Inferior parietal cortex (tissue), 1 donor: ENCODE measurements at regions not wholly inside any gene's neighbourhood (a gene's known extent, or its start where the extent isn't known, plus 50 kb on each side); places are given as distances from the start of the nearest gene placed in this dataset.
"Not testable (repeated sequence)": the region's sequence is repeated elsewhere in the genome, so short reads cannot be mapped to it uniquely, and the experiment has no call there.

Experiments
- DNase-seq: peaks from one replicate; pipeline ENCODE4 v3.0.0-alpha.2; 2016; ENCODE audit errors: extremely low spot score

DNA sequence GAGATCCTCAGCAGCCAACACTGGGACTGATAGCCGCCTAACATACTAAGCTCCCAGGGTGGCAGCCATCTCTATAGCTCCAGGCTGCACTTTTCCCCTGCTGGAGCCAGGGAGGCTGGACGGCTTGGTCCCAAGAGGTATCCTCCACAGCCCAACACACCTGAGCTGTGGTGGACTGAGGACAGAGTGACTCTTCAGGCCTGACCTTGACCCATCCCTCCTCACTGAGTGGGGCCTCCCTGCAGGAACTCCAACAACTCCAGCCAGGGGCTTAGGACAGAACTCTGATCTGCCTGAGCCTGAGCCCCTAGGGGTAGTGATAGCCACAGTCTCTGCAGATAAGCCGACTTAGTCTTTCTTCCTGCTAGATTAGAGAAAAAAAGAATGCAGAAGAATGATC lies 958.1 kb upstream of the PRR20A start:
- no peak for DNase-seq

DNA sequence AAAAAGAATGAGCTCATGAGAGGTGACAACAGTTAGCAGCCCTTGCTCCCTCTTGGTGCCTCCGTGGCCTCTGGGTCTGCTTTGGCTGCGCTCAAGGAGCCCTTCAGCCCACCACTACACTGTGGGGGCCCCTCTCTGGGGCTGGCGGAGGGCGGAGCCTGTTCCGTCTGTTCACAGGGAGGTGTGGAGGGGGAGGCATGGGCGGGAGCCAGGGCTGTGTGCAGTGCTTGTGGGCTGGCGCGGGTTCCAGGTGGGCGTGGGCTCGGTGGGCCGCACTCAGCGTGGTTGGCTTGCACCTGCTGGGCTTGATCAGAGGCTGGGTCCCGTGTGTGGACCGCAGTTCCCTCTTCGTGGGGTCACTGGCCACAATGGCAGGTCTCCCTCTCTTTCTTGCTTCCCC lies 953.4 kb upstream of the PRR20A start:
- DNase-seq, result no peak

DNA sequence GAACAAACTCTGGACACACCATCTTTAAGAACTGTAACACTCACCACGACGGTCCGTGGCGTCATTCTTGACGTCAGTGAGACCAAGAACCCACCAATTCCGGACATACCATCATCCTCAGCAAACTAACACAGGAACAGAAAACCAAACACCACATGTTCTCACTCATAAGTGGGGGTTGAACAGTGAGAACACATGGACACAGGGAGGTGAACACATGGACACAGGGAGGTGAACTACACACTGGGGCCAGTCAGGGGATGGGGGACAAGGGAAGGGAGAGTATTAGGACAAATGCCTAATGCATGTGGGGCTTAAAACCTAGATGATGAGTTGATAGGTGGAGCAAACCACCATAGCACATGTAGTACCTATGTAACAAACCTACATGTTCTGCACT lies 952.1 kb upstream of the PRR20A start:
- DNase-seq, result not testable (repeated sequence)

DNA sequence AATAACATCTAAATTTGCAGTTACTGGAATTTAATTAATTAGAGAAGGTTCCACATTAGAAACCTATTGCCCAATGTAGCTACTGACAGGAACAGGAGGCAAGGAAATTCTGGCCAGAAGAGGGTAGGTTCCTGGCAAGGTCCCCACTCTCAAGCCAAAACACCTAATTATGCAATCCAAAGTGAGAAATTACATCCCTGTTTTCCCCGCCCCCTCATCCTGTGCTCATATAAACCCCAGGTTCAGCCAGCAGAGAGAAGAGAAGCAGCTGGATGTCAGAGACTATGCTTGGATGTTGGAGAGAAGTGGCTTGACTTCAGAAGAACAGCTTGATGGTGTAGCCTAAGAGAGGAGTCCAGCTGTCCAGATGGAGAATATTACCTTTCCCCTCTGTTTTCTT lies 951.3 kb upstream of the PRR20A start:
- DNase-seq, result no peak

DNA sequence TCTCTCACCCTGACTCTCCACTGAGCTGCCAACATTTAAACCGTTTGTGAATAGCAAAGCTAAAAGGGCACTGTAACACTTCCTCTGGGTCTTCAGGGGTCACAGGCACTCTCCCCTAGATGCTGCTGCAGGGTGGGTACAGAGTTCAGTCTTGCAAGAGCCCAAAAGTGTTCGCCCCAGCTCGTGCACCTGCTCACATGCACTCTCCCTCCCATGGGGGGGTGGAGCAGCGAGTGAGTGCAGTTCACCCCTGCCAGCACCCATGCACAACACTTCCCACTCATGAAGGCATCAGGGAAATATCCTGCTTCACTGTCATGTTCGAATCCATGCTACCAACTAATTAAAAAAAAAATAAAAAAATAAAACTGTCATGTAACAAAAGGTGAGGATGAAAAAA lies 950.7 kb upstream of the PRR20A start:
- DNase-seq, result no peak

DNA sequence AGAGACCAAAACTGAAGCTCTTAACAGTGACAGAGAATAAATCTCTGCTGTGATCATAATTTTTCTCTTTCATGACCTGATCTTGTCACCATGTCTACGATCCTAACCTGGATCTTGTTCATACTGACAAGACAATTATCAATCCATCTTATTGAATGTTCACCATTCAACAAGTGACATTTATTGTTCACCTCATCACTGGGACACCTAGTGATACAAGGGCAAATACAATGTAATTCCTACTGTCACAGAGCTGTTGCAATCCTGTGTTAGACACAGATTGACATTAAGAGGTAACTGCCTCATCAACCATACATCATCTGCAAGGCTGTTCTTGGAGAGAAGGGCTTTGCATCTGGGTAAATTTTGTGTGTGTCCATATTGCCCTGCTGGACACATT lies 942.4 kb upstream of the PRR20A start:
- no peak for DNase-seq

DNA sequence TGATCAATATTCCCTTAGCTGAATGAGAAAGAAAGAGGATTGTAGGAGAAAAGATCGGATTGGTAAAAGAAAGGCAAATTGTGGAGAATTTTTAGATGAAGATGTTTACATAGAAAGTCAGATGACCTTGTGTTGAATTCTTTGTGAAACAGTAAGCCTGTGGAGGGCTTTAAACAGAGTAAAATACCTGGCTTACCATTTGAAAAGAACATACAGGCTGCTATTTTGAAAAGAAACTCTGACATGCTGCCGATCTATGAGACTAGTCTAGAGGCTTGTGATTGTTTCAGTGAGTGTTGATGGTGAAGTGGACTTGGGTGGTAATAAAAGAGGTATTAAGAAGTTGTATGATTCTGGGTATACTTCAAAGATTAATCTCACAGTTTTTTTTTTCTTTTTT lies 938.9 kb upstream of the PRR20A start:
- no peak for DNase-seq

DNA sequence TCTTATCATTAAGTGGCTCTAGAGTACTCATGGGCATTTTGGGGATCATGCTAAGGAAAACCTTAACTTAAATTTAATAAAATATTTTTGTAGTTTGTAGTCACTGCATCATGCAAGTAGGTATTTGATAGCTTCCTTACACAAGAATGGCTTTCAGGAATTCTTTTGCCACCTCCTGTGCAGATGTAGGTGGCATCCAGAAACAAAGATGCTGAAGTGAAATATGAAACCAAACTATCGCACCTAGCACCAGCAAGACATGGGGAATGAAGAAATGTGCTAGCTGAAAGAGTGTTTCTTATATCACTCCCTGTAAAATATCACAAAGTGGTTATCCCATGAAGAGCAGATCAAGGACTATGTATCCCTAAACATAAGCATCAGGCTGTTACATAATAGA lies 924.5 kb upstream of the PRR20A start:
- DNase-seq, result no peak

DNA sequence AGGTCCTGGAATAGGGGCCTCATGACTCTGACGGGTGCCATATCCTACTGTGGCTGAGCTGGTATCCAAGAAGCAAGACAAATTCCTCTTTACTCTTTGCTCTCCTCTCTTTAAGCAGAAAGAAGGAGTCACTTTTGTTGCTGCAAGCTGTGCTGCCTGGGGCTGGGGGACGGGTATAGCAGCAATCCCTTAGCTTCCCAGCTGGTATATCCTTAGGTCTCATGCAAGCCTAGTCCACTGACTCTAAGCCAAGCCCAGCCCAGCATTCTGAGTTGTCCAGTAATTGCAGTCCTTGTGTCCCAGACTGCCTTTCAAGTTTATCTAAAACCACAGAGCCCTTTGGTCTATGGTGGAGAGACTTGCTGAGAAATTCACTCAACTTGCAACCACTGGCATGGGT lies 893.0 kb upstream of the PRR20A start:
- DNase-seq, result no peak

DNA sequence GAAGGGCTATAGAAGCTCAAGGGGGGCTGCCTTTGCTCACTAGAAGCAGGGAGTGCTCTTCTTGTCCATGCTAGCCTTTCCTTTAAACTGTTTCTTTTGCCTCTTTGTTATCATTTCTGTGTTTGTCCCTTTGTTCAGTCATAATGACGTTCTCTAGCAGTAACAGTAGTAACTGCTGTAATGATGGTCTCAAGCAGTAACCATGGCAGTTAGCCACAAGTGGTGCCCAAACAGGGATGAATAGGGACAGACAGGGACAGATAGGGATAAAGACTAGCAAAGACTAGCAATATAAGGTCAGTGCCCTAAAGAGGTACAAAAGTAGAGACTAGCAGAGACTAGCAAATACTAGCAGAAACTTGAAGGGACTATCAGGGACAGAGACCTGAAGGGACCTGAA lies 869.0 kb upstream of the PRR20A start:
- no peak for DNase-seq

DNA sequence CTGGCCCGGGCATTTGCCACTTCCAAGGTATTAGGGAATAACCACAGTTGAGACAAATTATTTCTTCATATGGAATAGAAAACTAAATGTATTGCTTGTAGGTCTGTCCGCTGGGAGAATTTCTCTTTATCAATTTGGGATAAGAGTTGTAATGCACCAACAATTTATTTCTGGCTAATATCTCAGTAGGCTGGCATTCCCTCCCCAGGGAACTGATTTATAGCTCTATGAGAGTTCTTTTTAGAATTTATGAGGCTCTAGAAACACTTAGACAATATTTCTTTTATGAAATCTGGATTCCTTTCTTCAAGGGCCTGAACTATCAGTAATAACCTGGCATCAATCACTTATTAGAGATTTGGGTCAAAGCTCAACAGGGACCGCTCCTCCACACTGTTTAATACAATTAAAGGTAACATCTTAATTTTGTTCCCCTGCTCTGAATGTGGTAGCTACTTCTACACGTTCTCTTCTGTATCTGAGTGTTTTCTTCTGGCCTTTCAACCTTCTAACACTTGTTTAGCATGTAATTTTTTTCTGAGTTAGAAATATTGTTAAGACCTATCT lies 857.4 kb upstream of the PRR20A start:
- no peak for DNase-seq

DNA sequence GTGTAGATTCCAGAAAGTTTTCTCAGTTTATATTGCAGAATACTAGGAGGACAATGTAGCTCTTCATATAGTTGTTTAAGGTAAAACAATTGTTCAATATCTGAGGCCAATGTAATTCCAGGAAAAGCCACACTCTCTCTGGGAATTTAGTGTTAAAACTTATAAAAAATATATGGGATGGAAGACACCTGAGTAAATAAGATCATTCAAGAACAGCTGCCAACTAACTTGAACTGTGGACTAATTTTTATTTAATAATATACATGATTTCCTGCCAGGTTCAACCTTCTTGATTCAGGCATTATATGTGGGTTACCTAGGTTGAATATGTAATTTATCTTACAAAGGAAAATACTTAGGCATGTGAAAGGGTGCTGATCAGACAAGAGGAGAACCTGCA lies 841.1 kb upstream of the PRR20A start:
- no peak for DNase-seq

DNA sequence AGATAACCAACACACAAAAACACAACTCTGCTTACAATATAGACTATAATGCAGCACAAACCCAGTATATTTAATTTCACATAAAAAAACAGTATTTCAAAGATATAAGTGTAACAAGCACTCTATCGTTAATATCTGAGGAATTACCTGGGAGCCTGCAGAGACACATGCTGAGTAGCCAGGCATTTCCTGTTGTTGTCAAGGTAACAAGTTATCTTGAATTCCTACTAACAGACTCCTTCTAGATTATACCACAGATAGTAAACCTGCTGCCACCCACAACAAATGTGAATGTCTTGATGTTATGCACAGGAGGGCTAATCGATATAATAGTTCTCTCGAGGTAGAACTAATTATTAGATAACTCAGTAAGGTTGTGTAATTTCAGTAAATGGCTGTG lies 826.0 kb upstream of the PRR20A start:
- DNase-seq, result no peak

DNA sequence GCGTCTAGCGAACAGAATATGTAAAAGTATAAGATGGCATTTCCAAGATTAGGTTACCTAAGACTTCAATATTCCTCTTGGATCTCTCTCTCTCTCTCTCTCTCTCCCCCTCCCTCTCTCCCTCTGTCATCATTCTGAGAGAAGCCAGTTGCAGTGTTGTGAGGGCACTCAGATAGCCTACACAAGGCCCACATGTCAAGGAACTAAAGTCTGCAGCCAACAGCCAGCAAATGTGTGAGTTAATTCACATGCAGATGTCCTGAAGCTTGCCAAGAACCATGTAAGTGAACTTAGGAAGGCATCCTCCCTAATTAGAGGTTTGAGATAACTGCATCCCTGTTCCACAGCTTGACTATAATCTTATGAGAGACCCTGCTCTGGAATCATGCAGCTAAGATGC lies 822.9 kb upstream of the PRR20A start:
- DNase-seq, result no peak

DNA sequence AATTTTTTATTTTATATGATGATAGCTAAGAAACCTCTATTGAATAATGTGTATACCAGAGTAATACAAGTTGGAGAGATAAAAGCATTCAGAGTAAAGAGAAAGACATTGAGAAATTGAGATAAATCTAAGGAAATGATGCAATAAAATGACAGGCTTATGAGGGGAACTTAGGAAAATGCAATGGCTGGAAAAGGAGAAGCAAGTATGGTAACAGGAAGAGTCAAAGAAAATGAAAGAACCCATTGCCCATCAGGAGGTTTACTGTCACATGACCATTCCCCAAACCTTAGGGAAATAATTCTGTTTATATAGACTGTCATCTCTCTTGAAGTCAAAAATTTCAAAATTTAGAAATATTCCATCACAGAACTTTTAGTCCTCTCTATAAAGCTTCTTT lies 808.0 kb upstream of the PRR20A start:
- DNase-seq, result no peak

DNA sequence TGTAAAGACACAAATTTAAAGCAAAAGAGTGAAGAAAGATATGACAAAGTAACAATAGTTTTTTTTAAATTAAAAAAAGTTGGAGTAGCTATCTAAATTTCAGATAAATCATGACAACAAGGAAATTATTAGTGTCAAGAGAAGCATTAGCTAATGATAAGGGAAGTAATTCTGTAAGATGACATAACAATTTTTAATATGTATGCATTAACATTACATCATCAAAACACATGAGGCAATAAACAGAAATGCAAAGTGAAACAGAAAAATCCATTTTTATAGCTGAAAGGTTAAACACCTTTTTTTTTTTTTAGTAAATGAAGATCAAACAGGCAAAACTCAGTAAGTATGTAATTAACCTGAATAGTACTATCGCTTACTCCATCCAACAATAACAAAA lies 804.9 kb upstream of the PRR20A start:
- no peak for DNase-seq

DNA sequence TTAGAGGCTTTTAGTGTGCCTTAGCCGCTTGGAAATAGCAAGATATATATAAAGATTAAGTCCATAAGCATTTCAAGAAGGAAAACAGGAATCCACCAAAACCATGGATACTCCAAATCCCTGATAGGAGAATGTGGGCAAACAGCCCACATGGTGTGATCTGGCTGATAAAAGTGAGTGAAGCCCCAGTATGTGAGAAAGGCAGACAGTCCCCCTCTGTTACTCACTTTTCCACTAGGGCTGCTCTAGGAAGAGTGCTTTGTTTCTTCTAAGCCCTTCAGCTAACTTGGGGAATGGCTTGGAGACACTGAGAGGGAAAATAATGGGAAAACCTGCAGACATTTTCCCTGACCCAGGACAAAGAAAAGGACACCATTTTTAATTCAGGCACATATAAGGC lies 802.3 kb upstream of the PRR20A start:
- no peak for DNase-seq

DNA sequence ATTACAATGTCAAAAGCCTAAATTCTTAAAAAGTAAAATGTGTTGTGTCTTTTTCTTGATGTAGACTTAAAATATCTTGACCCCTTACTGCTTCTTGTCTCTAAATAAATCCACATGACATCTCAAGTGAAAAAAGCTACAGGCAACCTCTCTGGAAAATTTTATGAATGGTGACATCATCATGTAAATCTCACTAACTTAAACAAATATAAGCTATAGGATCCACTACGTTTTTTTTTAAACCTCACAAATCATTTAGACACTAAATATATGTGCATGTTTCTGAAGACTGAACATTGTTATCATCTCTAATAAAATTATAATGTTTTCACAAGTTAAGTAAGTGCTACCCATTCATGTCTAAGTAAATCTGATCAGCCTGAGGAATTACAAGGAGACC lies 793.7 kb upstream of the PRR20A start:
- DNase-seq, result no peak

DNA sequence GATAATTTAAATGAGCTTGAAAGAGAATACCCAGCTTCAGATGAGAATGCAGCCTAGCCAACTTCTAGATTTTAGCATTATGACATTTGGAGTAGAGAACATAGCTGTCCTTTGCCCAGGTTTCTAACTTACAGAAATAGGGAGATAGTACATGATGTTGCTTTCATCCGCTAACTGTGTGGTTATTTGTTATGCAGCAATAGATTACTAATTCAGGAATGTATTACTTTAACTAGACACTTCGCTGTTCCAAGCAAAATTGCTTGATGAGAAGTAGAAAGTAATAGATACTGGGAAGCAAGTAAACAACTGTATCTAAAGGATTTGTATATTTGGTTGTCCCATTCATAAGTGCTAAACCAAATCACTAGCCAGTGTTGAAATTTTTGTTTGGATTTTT lies 790.9 kb upstream of the PRR20A start:
- no peak for DNase-seq

DNA sequence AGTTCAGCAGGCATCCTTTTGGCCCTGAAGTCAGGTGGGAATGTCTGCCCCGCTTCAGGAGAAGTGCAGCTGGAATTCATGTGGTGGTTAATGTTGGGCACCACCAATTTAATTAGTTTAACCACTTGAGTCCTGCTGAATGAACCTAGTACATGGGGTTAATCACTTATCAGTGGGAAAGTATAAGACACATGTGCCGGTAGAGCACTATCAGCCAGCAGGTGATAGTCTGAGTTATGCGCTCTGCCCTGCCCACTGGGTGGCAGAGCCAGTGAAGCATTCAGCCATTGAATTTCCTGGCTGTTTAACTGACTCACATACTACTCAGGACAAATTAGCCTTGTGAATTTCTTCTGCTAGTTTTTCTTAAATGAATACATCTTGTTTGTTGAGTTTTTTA lies 789.7 kb upstream of the PRR20A start:
- no peak for DNase-seq

DNA sequence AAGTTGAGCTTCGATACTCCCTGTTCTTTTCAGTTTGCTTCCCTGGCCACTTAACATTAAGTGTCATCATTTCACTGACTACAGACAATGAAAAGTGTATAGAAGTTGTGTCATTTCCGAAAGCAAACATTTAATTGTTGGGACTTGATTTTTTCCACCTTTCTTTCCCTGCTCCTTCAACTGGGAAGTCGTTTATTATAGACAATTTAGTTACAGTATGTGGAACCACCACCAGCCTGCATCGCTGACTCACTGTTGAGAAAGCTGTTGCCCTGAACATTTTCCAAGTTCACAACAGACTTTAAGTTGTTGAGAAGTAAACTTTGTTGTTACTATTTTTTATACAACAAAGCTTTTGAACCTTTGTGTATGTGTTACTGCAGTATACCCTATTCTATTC lies 788.4 kb upstream of the PRR20A start:
- no peak for DNase-seq

DNA sequence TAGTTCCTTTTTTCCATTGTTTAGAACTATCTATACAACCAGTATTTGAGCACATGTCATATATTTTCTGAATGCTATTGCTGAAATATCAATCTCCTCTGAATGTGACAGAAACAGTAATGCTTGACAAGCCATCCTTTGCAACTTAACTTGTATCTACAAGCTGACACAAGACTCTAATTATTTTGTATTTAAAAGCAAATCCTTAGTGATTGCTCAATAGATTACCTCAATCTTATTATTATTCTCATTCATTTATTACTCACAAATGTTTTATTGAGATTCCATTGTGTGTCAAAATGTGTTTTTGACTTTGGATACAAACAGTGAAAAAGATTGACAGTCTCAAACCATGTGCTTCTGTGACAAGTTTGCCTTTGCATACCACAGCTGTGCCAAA lies 787.8 kb upstream of the PRR20A start:
- DNase-seq, result no peak

DNA sequence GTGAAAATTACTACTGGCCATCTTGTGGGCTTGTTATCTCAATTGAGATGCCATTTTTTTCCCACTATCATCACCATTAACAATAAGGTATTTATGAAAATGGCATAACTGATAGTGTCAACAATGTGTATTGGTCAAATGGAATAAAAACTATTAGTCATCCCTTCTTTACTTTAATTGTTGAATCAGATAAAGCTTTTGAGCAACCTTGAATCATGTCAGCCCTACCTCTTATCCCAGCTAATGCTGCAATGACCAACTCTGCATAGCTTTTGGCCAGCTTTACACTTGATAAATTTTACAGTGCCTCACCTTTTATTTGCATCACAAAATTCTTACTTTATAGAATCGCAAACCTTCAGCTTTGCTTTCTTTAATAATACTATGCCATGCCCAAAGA lies 784.0 kb upstream of the PRR20A start:
- no peak for DNase-seq

DNA sequence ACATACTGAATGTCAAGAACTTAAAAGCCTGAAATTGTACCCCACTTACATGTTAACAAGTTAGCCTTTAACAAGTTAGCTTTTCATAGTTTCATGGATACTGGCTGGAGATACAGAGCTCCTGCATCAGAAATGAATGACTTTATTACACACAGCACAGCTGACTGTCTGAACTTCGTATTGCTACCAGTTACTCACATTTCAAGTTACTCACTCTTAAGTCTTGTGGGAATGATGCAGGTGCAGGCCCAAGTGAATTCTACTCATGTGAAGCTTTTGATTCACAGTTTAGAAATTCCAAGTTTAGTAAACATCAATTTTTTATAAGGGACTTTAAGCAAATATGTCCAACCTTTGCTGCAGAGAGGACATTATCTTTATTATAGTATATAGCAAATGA lies 762.2 kb upstream of the PRR20A start:
- DNase-seq, result no peak

DNA sequence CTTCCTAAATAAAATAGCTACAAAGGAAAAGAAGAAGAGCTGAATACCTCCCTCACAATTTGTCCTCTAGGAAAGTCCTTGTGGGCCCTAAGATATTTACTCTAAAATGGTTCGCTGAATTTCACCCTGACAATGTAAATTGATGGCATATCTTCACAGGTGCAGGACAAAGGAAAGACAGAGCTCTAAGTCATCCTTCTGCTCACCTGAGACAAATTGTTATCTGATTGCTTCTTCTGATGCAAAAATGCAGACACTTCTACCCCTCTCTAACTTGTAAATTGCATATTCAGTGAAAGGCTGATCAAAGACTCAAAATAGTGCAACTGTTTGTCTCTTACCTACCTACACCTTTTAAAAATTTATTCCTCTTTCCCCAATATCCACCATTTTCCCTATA lies 747.2 kb upstream of the PRR20A start:
- no peak for DNase-seq
